Myocyte (in vitro differentiated cells): ENCODE measurements at regions not wholly inside any gene's neighbourhood (a gene's known extent, or its start where the extent isn't known, plus 50 kb on each side); places are given as distances from the start of the nearest gene placed in this dataset.

Source experiments
- DNase-seq: peaks from one replicate; pipeline ENCODE4 v3.0.0-alpha.2; 2012; ENCODE audit warnings: low read depth

GRCh38 chr4:141919649-141920048, 283.3 kb downstream of the IL15 start:
- DNase-seq, result no peak

DNA sequence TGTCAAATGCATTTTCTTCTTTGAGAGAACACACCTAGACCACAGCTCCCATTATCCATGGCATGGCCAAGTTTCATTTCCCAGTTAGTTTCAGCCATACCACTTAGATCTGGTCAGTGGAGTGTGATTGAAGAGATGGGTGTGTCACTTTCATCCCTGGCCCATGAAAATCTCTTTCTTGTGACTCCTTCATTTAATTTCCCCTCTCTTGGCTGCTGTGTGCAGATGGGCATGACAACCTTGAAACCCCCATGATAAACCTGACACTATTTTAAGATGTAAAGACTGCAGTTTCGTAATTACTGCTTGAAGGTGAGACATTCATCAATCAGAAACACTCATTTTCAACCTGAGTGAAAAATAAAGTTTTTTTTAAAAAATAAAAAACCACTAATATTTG, 284.9 kb downstream of the IL15 start:
- DNase-seq, result no peak

- no peak for DNase-seq
Measured at GRCh38 chr4:141922236-141922635, 285.9 kb downstream of the IL15 start.

GRCh38 chr4:141926406-141926805, 290.0 kb downstream of the IL15 start:
- DNase-seq, result no peak

- no peak for DNase-seq
Measured at GRCh38 chr4:141932490-141932889, 296.1 kb downstream of the IL15 start.

DNA sequence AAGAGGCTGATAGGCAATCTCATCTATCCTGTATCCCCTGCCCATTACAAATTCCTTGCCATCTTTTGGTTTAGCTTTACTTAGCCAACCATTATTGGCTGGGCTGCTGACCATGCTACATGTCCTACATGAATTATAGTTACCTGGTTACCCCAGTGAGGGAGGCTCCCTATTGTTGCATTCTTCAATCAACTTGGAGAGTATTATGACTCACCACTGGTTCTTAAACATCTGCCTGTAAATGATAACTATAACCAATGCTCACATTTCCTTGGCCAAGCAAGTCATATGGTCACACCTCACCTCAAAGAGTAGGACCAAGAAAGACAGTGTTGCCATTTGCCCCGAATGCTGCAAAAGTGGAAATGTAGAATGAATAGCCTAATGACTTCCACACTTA, 297.6 kb downstream of the IL15 start:
- DNase-seq, result no peak

DNA sequence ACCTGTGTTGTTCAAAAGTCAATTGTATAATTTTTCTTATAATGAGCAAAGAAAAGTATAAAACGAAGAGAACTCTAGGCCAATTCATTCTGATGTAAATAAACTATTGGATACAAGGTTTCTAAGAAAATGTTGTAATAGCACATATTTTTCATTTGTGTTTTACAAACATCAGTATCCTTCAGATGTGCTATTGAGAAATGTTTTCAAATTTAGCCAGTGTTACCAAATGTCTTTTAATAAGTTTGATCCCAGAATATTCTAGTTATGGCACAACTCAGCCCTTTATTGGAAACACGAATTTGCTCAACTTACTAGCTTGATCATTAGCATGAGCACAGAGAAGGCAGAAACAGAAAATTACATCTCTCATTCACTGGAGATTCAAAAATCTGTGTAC, 319.3 kb downstream of the IL15 start:
- no peak for DNase-seq

- DNase-seq, result no peak
Measured at GRCh38 chr4:141957416-141957815, 321.0 kb downstream of the IL15 start.

DNA sequence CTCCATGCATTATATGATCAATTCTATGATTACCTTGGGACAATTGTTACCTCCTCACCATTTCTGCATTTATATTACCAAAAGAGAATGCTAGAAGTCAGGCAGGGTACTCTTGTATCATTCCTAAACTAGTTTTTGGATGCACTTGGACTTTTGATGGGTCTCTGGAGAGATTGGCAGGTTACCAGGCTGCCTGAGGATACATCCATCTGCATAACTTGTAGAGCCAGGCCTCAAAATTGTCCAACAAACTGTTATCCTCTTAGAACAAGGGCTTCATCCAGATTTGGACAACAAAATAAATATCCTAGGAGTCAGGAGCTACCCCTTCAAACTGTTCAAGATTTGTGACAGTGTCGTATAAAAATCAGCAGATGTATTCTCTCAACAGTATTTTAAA, 326.1 kb downstream of the IL15 start:
- DNase-seq, result no peak

DNA sequence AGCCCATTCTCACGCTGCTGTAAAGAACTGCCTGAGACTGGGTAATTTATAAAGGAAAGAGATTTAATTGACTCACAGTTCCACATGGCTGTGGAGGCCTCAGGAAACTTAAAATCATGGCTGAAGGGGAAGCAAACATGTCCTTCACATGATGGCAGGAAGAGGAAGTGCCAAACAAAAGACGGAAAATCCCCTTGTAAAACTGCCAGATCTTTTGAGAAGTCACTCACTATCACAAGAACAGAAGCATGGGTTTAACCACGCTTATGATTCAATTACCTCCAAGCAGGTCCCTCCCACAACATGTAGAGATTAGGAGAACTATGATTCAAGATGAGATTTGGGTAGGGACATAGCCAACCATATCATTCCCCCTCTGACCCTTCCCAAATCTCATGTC, 335.5 kb downstream of the IL15 start:
- DNase-seq, result no peak

GRCh38 chr4:141972950-141973349, 336.6 kb downstream of the IL15 start:
- no peak for DNase-seq
